WTC11 (cell line): ENCODE measurements at regions not wholly inside any gene's neighbourhood (a gene's known extent, or its start where the extent isn't known, plus 50 kb on each side); places are given as distances from the start of the nearest gene placed in this dataset.

Experiments
- ATAC-seq: fragments of 200-7000 bp; cut with Tn5 transposase; 2 replicates; pipeline ENCODE4 v1.10.0; 2021; ENCODE audit warnings: mild to moderate bottlenecking, moderate library complexity
- CTCF ChIA-PET: fragments of 300-600 bp; sonication (Branson Sonifier 250); formaldehyde crosslinking; loops from one replicate; lab custom pipeline; 2021; ENCODE audit warnings: antibody characterized with exemption; lab: Charles Lee
- POLR2A ChIA-PET: fragments of 350-600 bp; sonication (Branson Sonifier 250); formaldehyde crosslinking; loops from one replicate; lab custom pipeline; 2021; ENCODE audit warnings: antibody characterized with exemption; lab: Charles Lee
- DNase-seq: peaks from one replicate; pipeline ENCODE4 v3.0.0; 2021; ENCODE audit warnings: low spot score
- H3K27ac Mint-ChIP-seq: 2 replicates; pipeline ENCODE4 v1.8.0; 2021; ENCODE audit warnings: mixed read lengths
- H3K27me3 Mint-ChIP-seq: 2 replicates; pipeline ENCODE4 v1.8.0; 2021; ENCODE audit warnings: low read depth, mild to moderate bottlenecking, moderate library complexity, mixed read lengths
- H3K36me3 Mint-ChIP-seq: 2 replicates; pipeline ENCODE4 v1.8.0; 2021; ENCODE audit warnings: mixed read lengths
- H3K4me1 Mint-ChIP-seq: 2 replicates; pipeline ENCODE4 v1.8.0; 2022; ENCODE audit warnings: mixed read lengths
- H3K4me3 Mint-ChIP-seq: 2 replicates; pipeline ENCODE4 v1.8.0; 2021; ENCODE audit warnings: mild to moderate bottlenecking, moderate library complexity, mixed read lengths
- H3K9me3 Mint-ChIP-seq: 2 replicates; pipeline ENCODE4 v1.8.0; 2021; ENCODE audit warnings: mixed read lengths
- CREM ChIP-seq: sonication (generic); formaldehyde crosslinking; IDR thresholded peaks from 2 replicates; pipeline ENCODE4 v1.8.1; 2022; ENCODE audit warnings: mild to moderate bottlenecking, missing genetic modification reagents, moderate library complexity
- EMX1 ChIP-seq: fragments of 250-450 bp; sonication (Bioruptor Pico); IDR thresholded peaks from 2 replicates; pipeline ENCODE4 v1.8.0; 2021; ENCODE audit warnings: mild to moderate bottlenecking
- ETV6 ChIP-seq: sonication (generic); formaldehyde crosslinking; IDR thresholded peaks from 2 replicates; pipeline ENCODE4 v1.8.1; 2022; ENCODE audit warnings: mild to moderate bottlenecking, missing genetic modification reagents
- FOXK1 ChIP-seq: sonication (generic); formaldehyde crosslinking; IDR thresholded peaks from 2 replicates; pipeline ENCODE4 v1.8.0; 2022; ENCODE audit warnings: mild to moderate bottlenecking, moderate library complexity, missing genetic modification reagents
- GTF2I ChIP-seq: fragments of 250-450 bp; sonication (Bioruptor Pico); conservative IDR thresholded peaks from 2 replicates; pipeline ENCODE4 v1.4.0; 2021; ENCODE audit warnings: mild to moderate bottlenecking
- HMGA2 ChIP-seq: fragments of 250-450 bp; sonication (Bioruptor Pico); IDR thresholded peaks from 2 replicates; pipeline ENCODE4 v1.4.0; 2021; ENCODE audit warnings: mild to moderate bottlenecking, moderate library complexity
- IRF2 ChIP-seq: sonication (generic); formaldehyde crosslinking; IDR thresholded peaks from 2 replicates; pipeline ENCODE4 v1.8.0; 2022; ENCODE audit warnings: low read depth, missing genetic modification reagents, borderline replicate concordance
- JAZF1 ChIP-seq: fragments of 250-450 bp; sonication (Bioruptor Pico); IDR thresholded peaks from 2 replicates; pipeline ENCODE4 v1.9.0; 2021; ENCODE audit warnings: moderate library complexity, mild to moderate bottlenecking, inconsistent platforms
- JUN ChIP-seq: sonication (generic); formaldehyde crosslinking; IDR thresholded peaks from 2 replicates; pipeline ENCODE4 v1.8.0; 2023; ENCODE audit warnings: mild to moderate bottlenecking, missing genetic modification reagents
- NFE2L1 ChIP-seq: sonication (generic); formaldehyde crosslinking; IDR thresholded peaks from 2 replicates; pipeline ENCODE4 v1.8.1; 2023; ENCODE audit warnings: missing genetic modification reagents
- NFYB ChIP-seq: sonication (generic); formaldehyde crosslinking; conservative IDR thresholded peaks from 2 replicates; pipeline ENCODE4 v1.8.0; 2022; ENCODE audit warnings: low read depth, missing genetic modification reagents
- NR2C2 ChIP-seq: sonication (generic); formaldehyde crosslinking; IDR thresholded peaks from 2 replicates; pipeline ENCODE4 v1.8.0; 2022; ENCODE audit warnings: mild to moderate bottlenecking, missing genetic modification reagents
- OVOL2 ChIP-seq: fragments of 250-450 bp; sonication (Bioruptor Pico); IDR thresholded peaks from 2 replicates; pipeline ENCODE4 v1.9.0; 2021; ENCODE audit warnings: mild to moderate bottlenecking, borderline replicate concordance
- RORB ChIP-seq: fragments of 250-450 bp; sonication (Bioruptor Pico); IDR thresholded peaks from 2 replicates; pipeline ENCODE4 v1.9.0; 2021; ENCODE audit warnings: mild to moderate bottlenecking
- TEAD4 ChIP-seq: sonication (generic); formaldehyde crosslinking; IDR thresholded peaks from 2 replicates; pipeline ENCODE4 v1.8.0; 2022; ENCODE audit warnings: mild to moderate bottlenecking, missing genetic modification reagents
- ZNF138 ChIP-seq: sonication (generic); formaldehyde crosslinking; conservative IDR thresholded peaks from 2 replicates; pipeline ENCODE4 v1.8.1; 2022; ENCODE audit warnings: mild to moderate bottlenecking, moderate library complexity, missing genetic modification reagents
- ZNF263 ChIP-seq: sonication (generic); formaldehyde crosslinking; IDR thresholded peaks from 2 replicates; pipeline ENCODE4 v1.8.1; 2022; ENCODE audit warnings: low read depth, mild to moderate bottlenecking, moderate library complexity, missing genetic modification reagents
- ZNF396 ChIP-seq: fragments of 250-450 bp; sonication (Bioruptor Pico); IDR thresholded peaks from 2 replicates; pipeline ENCODE4 v1.8.0; 2021; ENCODE audit warnings: mild to moderate bottlenecking, moderate library complexity, borderline replicate concordance
- TF ChIP-seq, protein P1 (sequence below): sonication (generic); formaldehyde crosslinking; IDR thresholded peaks from 2 replicates; pipeline ENCODE4 v1.8.0; 2022; ENCODE audit warnings: mild to moderate bottlenecking, missing genetic modification reagents
- TF ChIP-seq, protein P2 (sequence below): fragments of 250-450 bp; sonication (Bioruptor Pico); IDR thresholded peaks from 2 replicates; pipeline ENCODE4 v1.9.0; 2021; ENCODE audit warnings: mild to moderate bottlenecking
- TF ChIP-seq, protein P3 (sequence below): fragments of 200-600 bp; IDR thresholded peaks from 2 replicates; pipeline ENCODE4 v1.8.0; 2022; ENCODE audit warnings: antibody characterized with exemption
- TF ChIP-seq, protein P4 (sequence below): sonication (generic); formaldehyde crosslinking; IDR thresholded peaks from 2 replicates; pipeline ENCODE4 v1.8.1; 2023; ENCODE audit warnings: mild to moderate bottlenecking, missing genetic modification reagents, moderate library complexity
- TF ChIP-seq, protein P5 (sequence below): sonication (generic); formaldehyde crosslinking; IDR thresholded peaks from 2 replicates; pipeline ENCODE4 v1.8.1; 2022; ENCODE audit warnings: low read depth, mild to moderate bottlenecking, moderate library complexity, missing genetic modification reagents, borderline replicate concordance

DNA sequence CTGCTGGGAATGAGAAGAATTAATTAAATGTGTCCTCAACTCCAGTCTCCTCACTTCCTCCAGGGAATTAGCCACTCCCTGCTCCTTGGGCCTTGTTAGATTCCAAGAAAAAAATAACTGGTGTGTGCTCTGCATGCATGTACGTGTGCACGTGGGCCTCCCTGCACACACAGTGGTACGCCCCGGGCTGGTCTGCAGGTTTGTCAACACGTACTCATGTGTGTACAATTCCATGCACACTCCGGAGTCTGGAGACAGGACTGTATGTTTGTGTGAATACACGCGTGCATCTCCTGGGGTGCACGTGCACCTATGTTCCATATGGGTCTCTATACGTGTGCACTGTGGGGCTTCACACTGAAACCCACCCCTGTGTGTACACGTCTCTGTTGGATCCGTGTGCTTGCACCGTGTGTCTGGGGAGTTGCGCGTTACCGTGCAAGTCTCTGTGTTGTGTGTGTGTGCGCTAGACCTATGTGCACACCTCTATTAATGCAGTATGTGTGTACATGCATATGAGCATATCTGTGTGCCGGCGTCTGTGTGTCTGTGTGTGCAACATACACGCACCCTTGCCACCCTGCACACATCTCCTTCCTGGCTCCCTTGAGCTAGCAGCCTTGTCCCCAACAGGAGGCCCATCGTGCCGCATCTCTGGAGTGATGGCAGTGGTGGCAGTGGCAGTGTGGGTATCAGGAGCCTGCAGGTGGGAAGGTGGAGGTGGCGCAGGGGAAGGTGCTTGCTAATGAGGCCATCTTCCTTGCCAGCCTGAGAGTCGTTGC lies 210.1 kb downstream of the TBC1D2B start:
- DNase-seq (no peak), ATAC-seq (no peak)
- no peak overlapping the region for H3K27ac Mint-ChIP-seq
- ChIA-PET POLR2A (no interaction called here), CTCF (interaction anchor here (0.9 to 1.2 kb wide), 3 partner anchors 49 to 324 kb away, joined by 3 read pairs; no protein-coding TSS in a partner anchor)
- no peak overlapping the region for H3K4me3 Mint-ChIP-seq
- H3K36me3 Mint-ChIP-seq = no peaks in the 10 kb centered on the region
- peaks cover 13% of the 10 kb centered on the region for H3K4me1 Mint-ChIP-seq
- TF ChIP-seq IRF2 = no peak
- TF ChIP-seq ZNF263 (CRISPR knock-in tag) = no peak
- TF ChIP-seq HMGA2 = no peak
- TF ChIP-seq JAZF1 = no peak
- TF ChIP-seq ETV6 (CRISPR knock-in tag) = no peak
- TF ChIP-seq, protein P1, sequence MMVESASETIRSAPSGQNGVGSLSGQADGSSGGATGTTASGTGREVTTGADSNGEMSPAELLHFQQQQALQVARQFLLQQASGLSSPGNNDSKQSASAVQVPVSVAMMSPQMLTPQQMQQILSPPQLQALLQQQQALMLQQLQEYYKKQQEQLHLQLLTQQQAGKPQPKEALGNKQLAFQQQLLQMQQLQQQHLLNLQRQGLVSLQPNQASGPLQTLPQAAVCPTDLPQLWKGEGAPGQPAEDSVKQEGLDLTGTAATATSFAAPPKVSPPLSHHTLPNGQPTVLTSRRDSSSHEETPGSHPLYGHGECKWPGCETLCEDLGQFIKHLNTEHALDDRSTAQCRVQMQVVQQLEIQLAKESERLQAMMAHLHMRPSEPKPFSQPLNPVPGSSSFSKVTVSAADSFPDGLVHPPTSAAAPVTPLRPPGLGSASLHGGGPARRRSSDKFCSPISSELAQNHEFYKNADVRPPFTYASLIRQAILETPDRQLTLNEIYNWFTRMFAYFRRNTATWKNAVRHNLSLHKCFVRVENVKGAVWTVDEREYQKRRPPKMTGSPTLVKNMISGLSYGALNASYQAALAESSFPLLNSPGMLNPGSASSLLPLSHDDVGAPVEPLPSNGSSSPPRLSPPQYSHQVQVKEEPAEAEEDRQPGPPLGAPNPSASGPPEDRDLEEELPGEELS (CRISPR knock-in tag) = no peak
- no peak for TF ChIP-seq NR2C2 (CRISPR knock-in tag)
- TF ChIP-seq FOXK1 (CRISPR knock-in tag) = no peak
- TF ChIP-seq ZNF396 (CRISPR knock-in tag) = no peak
- TF ChIP-seq, protein P2, sequence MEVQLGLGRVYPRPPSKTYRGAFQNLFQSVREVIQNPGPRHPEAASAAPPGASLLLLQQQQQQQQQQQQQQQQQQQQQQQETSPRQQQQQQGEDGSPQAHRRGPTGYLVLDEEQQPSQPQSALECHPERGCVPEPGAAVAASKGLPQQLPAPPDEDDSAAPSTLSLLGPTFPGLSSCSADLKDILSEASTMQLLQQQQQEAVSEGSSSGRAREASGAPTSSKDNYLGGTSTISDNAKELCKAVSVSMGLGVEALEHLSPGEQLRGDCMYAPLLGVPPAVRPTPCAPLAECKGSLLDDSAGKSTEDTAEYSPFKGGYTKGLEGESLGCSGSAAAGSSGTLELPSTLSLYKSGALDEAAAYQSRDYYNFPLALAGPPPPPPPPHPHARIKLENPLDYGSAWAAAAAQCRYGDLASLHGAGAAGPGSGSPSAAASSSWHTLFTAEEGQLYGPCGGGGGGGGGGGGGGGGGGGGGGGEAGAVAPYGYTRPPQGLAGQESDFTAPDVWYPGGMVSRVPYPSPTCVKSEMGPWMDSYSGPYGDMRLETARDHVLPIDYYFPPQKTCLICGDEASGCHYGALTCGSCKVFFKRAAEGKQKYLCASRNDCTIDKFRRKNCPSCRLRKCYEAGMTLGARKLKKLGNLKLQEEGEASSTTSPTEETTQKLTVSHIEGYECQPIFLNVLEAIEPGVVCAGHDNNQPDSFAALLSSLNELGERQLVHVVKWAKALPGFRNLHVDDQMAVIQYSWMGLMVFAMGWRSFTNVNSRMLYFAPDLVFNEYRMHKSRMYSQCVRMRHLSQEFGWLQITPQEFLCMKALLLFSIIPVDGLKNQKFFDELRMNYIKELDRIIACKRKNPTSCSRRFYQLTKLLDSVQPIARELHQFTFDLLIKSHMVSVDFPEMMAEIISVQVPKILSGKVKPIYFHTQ = no peak
- no peak for TF ChIP-seq GTF2I (CRISPR knock-in tag)
- no peak for TF ChIP-seq ZNF138 (CRISPR knock-in tag)
- no peak for TF ChIP-seq NFYB (CRISPR knock-in tag)
- TF ChIP-seq JUN (CRISPR knock-in tag) = no peak
- TF ChIP-seq, protein P3, sequence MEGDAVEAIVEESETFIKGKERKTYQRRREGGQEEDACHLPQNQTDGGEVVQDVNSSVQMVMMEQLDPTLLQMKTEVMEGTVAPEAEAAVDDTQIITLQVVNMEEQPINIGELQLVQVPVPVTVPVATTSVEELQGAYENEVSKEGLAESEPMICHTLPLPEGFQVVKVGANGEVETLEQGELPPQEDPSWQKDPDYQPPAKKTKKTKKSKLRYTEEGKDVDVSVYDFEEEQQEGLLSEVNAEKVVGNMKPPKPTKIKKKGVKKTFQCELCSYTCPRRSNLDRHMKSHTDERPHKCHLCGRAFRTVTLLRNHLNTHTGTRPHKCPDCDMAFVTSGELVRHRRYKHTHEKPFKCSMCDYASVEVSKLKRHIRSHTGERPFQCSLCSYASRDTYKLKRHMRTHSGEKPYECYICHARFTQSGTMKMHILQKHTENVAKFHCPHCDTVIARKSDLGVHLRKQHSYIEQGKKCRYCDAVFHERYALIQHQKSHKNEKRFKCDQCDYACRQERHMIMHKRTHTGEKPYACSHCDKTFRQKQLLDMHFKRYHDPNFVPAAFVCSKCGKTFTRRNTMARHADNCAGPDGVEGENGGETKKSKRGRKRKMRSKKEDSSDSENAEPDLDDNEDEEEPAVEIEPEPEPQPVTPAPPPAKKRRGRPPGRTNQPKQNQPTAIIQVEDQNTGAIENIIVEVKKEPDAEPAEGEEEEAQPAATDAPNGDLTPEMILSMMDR = no peak
- TF ChIP-seq, all 79 proteins: peak for 0
- Mint-ChIP-seq H3K9me3 (no peaks in the 10 kb centered on the region), H3K27me3 (no peaks in the 10 kb centered on the region; the same call in none of the 2 replicates)

DNA sequence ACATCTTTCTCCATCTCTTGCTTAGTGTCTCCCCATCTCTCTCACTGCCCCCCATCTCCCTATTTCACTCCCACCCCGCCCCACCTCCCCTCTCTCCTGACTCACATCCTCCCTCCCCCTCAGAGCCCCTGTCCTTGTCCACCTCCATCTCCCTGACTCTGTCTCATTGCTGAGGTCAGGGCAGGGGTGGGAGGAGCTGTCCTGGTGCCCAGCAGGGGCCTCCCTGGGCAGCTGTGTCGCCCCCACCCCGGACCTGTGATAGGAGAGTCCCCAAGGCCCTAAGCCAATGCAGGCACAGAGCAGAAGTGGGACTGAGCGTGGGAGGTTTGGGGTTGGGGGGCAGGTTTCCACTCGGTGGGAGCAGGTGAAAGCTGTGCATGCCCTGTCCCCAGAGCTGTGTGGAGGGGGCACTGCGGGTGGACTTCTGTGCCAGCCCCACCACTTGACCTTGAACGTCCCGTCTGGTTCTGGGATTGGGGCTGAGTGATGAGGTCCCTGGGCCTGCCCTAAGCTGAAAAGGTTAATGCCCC lies 210.8 kb downstream of the TBC1D2B start:
- DNase-seq = no peak
- H3K36me3 Mint-ChIP-seq = no peaks in the 10 kb centered on the region
- H3K27me3 Mint-ChIP-seq = no peaks in the 10 kb centered on the region; the same call in none of the 2 replicates
- H3K4me3 Mint-ChIP-seq = no peak overlapping the region
- peaks cover 13% of the 10 kb centered on the region for H3K4me1 Mint-ChIP-seq
- no peak overlapping the region for H3K27ac Mint-ChIP-seq
- ChIA-PET POLR2A (no interaction called here), CTCF (interaction anchor here (0.9 kb wide), 1 partner anchor 323 kb away, joined by 3 read pairs; no protein-coding TSS in a partner anchor)
- H3K9me3 Mint-ChIP-seq = no peaks in the 10 kb centered on the region
- ATAC-seq = no peak
- no peak for TF ChIP-seq CREM (CRISPR knock-in tag)
- no peak for TF ChIP-seq RORB
- no peak for TF ChIP-seq JUN (CRISPR knock-in tag)
- TF ChIP-seq JAZF1 = no peak
- no peak for TF ChIP-seq NFE2L1
- no peak for TF ChIP-seq GTF2I (CRISPR knock-in tag)
- no peak for TF ChIP-seq TEAD4
- TF ChIP-seq ZNF138 (CRISPR knock-in tag) = no peak
- TF ChIP-seq, protein P4, sequence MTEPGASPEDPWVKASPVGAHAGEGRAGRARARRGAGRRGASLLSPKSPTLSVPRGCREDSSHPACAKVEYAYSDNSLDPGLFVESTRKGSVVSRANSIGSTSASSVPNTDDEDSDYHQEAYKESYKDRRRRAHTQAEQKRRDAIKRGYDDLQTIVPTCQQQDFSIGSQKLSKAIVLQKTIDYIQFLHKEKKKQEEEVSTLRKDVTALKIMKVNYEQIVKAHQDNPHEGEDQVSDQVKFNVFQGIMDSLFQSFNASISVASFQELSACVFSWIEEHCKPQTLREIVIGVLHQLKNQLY (CRISPR knock-in tag) = no peak
- TF ChIP-seq OVOL2 (CRISPR knock-in tag) = no peak
- TF ChIP-seq NFYB (CRISPR knock-in tag) = no peak
- TF ChIP-seq, protein P5, sequence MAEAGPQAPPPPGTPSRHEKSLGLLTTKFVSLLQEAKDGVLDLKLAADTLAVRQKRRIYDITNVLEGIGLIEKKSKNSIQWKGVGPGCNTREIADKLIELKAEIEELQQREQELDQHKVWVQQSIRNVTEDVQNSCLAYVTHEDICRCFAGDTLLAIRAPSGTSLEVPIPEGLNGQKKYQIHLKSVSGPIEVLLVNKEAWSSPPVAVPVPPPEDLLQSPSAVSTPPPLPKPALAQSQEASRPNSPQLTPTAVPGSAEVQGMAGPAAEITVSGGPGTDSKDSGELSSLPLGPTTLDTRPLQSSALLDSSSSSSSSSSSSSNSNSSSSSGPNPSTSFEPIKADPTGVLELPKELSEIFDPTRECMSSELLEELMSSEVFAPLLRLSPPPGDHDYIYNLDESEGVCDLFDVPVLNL (CRISPR knock-in tag) = no peak
- no peak for TF ChIP-seq EMX1 (CRISPR knock-in tag)
- no peak for TF ChIP-seq HMGA2
